ENCODE measurements at regions not wholly inside any gene's neighbourhood (a gene's known extent, or its start where the extent isn't known, plus 50 kb on each side); places are given as distances from the start of the nearest gene placed in this dataset.
"Not testable (repeated sequence)": the region's sequence is repeated elsewhere in the genome, so short reads cannot be mapped to it uniquely, and the experiment has no call there.

GRCh38 chr13:87185138-87185537 is 486.0 kb upstream of the SLITRK5 start:
- peaks cover 12% of the 10 kb centered on the region for H3K9me3 Mint-ChIP-seq
- not testable (repeated sequence) for DNase-seq (ENCODE audit: low spot score); H3K4me1 Mint-ChIP-seq (ENCODE audit: low read depth); H3K27ac Mint-ChIP-seq; H3K27me3 Mint-ChIP-seq (ENCODE audit: low read depth); H3K4me3 Mint-ChIP-seq; H3K36me3 Mint-ChIP-seq (ENCODE audit: low read depth)

DNA sequence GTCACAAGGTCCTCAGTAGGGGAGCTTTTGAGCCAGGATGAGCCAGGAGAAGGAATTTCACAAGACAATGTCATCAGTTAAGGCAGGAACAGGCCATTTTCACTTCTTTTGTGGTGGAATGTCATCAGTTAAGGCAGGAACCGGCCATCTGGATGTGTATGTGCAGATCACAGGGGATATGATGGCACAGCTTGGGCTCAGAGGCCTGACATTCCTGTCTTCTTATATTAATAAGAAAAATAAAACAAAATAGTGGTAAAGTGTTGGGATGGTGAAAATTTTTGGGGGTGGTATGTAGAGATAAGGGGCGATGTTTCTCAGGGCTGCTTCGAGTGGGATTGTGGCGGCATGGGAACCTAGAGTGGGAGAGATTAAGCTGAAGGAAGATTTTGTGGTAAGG is 484.5 kb upstream of the SLITRK5 start:
- H3K27ac Mint-ChIP-seq; DNase-seq (ENCODE audit: low spot score); H3K4me3 Mint-ChIP-seq; H3K4me1 Mint-ChIP-seq (ENCODE audit: low read depth); H3K36me3 Mint-ChIP-seq (ENCODE audit: low read depth); H3K27me3 Mint-ChIP-seq (ENCODE audit: low read depth): not testable (repeated sequence)
- peaks cover 27% of the 10 kb centered on the region for H3K9me3 Mint-ChIP-seq

DNA sequence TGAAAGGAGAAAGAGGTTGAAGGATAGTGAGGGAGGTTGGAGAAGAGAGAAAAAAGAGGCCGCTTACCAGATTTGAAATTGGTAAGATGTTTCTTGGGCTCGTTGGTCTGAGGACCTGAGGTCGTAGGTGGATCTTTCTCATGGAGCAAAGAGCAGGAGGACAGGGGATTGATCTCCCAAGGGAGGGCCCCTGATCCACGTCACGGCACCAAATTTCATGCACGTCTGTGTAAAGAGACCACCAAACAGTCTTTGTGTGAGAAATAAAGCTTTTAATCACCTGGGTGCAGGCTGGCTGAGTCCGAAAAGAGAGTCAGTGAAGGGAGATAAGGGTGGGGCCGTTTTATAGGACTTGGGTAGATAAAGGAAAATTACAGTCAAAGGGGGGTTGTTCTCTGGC is 479.7 kb upstream of the SLITRK5 start:
- not testable (repeated sequence) for H3K4me3 Mint-ChIP-seq; H3K36me3 Mint-ChIP-seq (ENCODE audit: low read depth); H3K27ac Mint-ChIP-seq; H3K27me3 Mint-ChIP-seq (ENCODE audit: low read depth); DNase-seq (ENCODE audit: low spot score); H3K4me1 Mint-ChIP-seq (ENCODE audit: low read depth)
- H3K9me3 Mint-ChIP-seq, result peaks cover 24% of the 10 kb centered on the region

DNA sequence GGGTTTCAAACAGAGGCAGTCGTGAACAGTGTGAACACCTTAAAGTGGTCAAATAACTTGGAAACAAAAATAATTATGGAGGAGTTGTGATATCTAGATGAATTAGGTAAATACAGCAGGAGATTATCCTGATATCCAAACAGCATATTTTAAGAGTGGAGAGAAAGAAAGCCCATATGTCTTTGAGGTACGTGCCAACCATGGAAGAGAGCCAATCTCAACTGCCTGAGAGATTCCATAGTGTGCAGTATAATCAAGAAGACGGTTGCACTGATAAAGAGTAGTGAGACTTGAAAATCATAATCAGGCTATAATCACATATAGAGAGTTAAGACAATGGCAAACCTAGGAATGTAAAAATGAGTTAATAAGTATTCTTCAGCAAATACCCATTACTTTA is 472.8 kb upstream of the SLITRK5 start:
- no peaks in the 10 kb centered on the region for H3K4me1 Mint-ChIP-seq (ENCODE audit: low read depth)
- no peaks in the 10 kb centered on the region for H3K36me3 Mint-ChIP-seq (ENCODE audit: low read depth)
- H3K27ac Mint-ChIP-seq, result no peak overlapping the region
- no peak for DNase-seq (ENCODE audit: low spot score)
- no peak overlapping the region for H3K4me3 Mint-ChIP-seq
- peaks cover 20% of the 10 kb centered on the region for H3K9me3 Mint-ChIP-seq
- H3K27me3 Mint-ChIP-seq (ENCODE audit: low read depth), result no peaks in the 10 kb centered on the region

DNA sequence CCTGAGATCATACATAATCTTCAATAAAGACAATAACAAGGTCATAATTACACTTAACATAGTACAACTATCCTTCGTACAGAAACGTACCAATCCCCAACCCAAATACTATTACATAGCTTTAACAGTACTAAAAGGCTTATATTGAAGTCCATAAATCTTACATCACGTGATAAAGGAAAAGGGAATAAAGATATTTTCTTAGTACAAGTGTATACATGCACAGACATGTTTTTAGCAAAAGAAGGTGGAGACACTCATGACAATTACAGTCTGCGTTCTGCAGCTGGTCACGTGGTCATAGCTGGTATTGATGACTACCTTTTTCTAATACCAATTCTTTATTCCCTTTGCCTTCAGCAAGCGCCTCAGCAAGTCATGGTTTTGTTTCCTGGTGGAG is 464.5 kb upstream of the SLITRK5 start:
- no peak for DNase-seq (ENCODE audit: low spot score)
- H3K4me3 Mint-ChIP-seq, result no peak overlapping the region
- peaks cover 19% of the 10 kb centered on the region for H3K9me3 Mint-ChIP-seq
- H3K4me1 Mint-ChIP-seq (ENCODE audit: low read depth), result no peaks in the 10 kb centered on the region
- H3K27ac Mint-ChIP-seq, result no peak overlapping the region
- H3K36me3 Mint-ChIP-seq (ENCODE audit: low read depth), result no peaks in the 10 kb centered on the region
- H3K27me3 Mint-ChIP-seq (ENCODE audit: low read depth), result no peaks in the 10 kb centered on the region

DNA sequence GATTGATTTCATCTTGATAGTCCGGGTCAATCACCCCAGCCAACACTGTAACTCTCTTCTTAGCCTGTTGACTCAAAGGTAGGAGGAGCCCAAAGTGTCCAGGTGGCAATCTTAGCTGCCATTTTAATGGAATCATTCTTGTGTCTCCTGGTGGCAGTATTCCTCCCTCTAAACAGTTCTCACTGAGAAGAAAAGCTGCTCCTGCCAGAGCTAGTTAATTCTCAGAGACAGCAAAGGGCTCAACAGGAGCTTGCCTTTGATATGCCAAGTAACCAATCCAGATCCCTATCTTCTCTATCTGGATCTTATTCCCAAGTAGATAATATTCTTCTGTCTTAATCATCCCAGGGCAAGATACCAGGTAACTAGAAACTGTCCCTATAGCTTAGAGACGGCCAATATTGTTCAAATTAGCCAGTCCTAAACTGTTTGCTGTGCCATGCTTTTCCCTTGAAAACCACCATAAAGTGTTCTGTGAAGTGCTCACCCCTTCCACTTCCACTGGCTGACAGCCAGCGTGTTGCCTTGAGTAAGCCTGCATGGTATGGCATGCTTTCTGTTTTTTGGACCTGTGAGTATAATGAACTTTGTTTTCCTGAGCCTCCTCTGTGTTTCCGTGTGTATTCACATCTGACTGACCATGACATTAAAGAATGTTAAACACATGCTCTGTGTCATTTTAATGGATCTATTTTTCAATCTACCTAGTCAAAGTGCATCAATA is 463.7 kb upstream of the SLITRK5 start:
- H3K36me3 Mint-ChIP-seq (ENCODE audit: low read depth), result no peaks in the 10 kb centered on the region
- H3K27ac Mint-ChIP-seq, result no peak overlapping the region
- no peak for DNase-seq (ENCODE audit: low spot score)
- no peak overlapping the region for H3K4me3 Mint-ChIP-seq
- no peaks in the 10 kb centered on the region for H3K27me3 Mint-ChIP-seq (ENCODE audit: low read depth)
- peaks cover 19% of the 10 kb centered on the region for H3K9me3 Mint-ChIP-seq
- H3K4me1 Mint-ChIP-seq (ENCODE audit: low read depth), result no peaks in the 10 kb centered on the region

GRCh38 chr13:87208636-87209035 is 462.5 kb upstream of the SLITRK5 start:
- Mint-ChIP-seq H3K4me3 (no peak overlapping the region), H3K9me3 (peaks cover 19% of the 10 kb centered on the region), H3K4me1 (ENCODE audit: low read depth) (no peaks in the 10 kb centered on the region), H3K27me3 (ENCODE audit: low read depth) (no peaks in the 10 kb centered on the region), H3K36me3 (ENCODE audit: low read depth) (no peaks in the 10 kb centered on the region), H3K27ac (no peak overlapping the region)
- DNase-seq (ENCODE audit: low spot score), result no peak

DNA sequence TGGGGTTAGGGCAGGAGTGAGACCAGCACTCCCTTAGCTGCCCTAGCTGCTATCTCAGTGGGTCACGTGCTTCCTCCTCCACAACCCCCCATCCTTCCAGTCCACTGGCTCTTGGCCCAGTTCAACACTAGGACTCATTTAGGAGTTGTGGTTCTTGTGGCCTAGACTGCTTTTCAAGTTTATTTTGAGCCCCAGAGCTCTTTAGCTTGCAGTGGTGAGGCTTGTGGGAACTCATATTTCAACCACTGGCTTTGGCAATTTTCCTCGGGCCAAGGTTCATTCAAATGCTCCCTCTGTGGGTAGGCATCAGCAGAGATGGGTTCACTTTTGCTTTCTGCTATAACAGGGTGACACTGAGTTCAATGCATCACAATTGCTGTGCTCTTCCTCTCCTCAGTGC is 436.2 kb upstream of the SLITRK5 start:
- DNase-seq (ENCODE audit: low spot score), result no peak
- no peak overlapping the region for H3K4me3 Mint-ChIP-seq
- peaks cover 37% of the 10 kb centered on the region for H3K9me3 Mint-ChIP-seq
- H3K27me3 Mint-ChIP-seq (ENCODE audit: low read depth), result no peaks in the 10 kb centered on the region
- no peaks in the 10 kb centered on the region for H3K4me1 Mint-ChIP-seq (ENCODE audit: low read depth)
- H3K27ac Mint-ChIP-seq, result no peak overlapping the region
- H3K36me3 Mint-ChIP-seq (ENCODE audit: low read depth), result no peaks in the 10 kb centered on the region

DNA sequence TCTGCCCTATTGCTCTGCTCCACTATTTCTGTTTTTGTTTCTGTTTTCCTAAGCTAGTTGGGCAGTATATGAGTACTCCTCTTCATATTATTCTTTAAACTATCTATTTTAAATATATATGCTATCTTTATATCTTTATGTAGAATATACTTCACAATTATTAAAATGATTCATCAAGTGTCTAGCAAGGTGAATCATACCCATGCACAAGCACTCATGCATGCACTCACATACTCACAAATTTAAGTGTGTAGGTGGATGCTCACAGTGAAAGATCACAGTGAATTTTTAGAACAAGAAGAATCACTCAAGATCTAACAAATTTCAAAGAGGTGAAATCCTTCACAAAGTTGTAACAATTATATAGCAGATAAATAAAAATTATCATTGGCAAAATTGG is 435.6 kb upstream of the SLITRK5 start:
- Mint-ChIP-seq H3K4me3 (no peak overlapping the region), H3K27ac (no peak overlapping the region), H3K36me3 (ENCODE audit: low read depth) (no peaks in the 10 kb centered on the region), H3K4me1 (ENCODE audit: low read depth) (no peaks in the 10 kb centered on the region), H3K9me3 (peaks cover 32% of the 10 kb centered on the region), H3K27me3 (ENCODE audit: low read depth) (no peaks in the 10 kb centered on the region)
- DNase-seq (ENCODE audit: low spot score), result no peak

- Mint-ChIP-seq H3K9me3 (peaks cover 9% of the 10 kb centered on the region), H3K4me1 (ENCODE audit: low read depth) (no peaks in the 10 kb centered on the region), H3K36me3 (ENCODE audit: low read depth) (no peaks in the 10 kb centered on the region), H3K27ac (no peak overlapping the region), H3K4me3 (no peak overlapping the region), H3K27me3 (ENCODE audit: low read depth) (no peaks in the 10 kb centered on the region)
- no peak for DNase-seq (ENCODE audit: low spot score)
Observed at GRCh38 chr13:87244256-87244890, 426.8 kb upstream of the SLITRK5 start.

- not testable (repeated sequence) for DNase-seq (ENCODE audit: low spot score); H3K36me3 Mint-ChIP-seq (ENCODE audit: low read depth); H3K27ac Mint-ChIP-seq; H3K9me3 Mint-ChIP-seq; H3K4me1 Mint-ChIP-seq (ENCODE audit: low read depth); H3K4me3 Mint-ChIP-seq; H3K27me3 Mint-ChIP-seq (ENCODE audit: low read depth)
Observed at GRCh38 chr13:87249847-87250246, 421.3 kb upstream of the SLITRK5 start.

GRCh38 chr13:87255394-87255793 is 415.8 kb upstream of the SLITRK5 start:
- H3K27ac Mint-ChIP-seq, result no peak overlapping the region
- no peaks in the 10 kb centered on the region for H3K27me3 Mint-ChIP-seq (ENCODE audit: low read depth)
- peaks cover 15% of the 10 kb centered on the region for H3K9me3 Mint-ChIP-seq
- H3K4me3 Mint-ChIP-seq, result no peak overlapping the region
- H3K4me1 Mint-ChIP-seq (ENCODE audit: low read depth), result no peaks in the 10 kb centered on the region
- no peak for DNase-seq (ENCODE audit: low spot score)
- H3K36me3 Mint-ChIP-seq (ENCODE audit: low read depth), result no peaks in the 10 kb centered on the region

DNA sequence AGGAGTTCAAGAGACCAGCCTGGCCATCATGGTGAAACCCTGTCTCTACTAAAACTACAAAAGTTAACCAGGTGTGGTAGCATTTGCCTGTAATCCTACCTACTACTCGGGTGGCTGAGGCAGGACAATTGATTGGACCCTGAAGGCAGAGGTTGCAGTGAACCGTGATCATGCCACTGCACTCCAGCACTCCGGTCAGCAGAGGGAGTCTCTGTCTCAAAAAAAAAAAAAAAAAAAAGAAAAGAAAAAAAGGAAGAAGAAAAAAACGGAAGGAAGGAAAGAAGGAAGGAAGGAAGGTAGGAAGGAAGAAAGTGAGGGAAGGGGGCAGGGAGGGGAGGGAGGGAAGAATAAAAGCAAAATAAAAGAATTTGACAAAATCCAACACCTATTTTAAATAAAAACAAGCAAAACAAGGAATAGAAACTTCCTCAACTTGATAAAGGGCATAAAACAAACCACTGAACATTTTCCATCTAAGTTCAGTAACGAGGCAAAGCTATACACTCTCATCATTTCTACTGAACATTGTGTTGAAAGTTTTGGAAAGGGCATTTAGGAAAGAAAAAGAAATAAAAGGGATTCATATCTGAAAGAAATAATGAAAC is 411.6 kb upstream of the SLITRK5 start:
- Mint-ChIP-seq H3K27ac (no peak overlapping the region), H3K9me3 (peaks cover 15% of the 10 kb centered on the region), H3K27me3 (ENCODE audit: low read depth) (no peaks in the 10 kb centered on the region), H3K4me1 (ENCODE audit: low read depth) (no peaks in the 10 kb centered on the region), H3K4me3 (no peak overlapping the region), H3K36me3 (ENCODE audit: low read depth) (no peaks in the 10 kb centered on the region)
- no peak for DNase-seq (ENCODE audit: low spot score)

DNA sequence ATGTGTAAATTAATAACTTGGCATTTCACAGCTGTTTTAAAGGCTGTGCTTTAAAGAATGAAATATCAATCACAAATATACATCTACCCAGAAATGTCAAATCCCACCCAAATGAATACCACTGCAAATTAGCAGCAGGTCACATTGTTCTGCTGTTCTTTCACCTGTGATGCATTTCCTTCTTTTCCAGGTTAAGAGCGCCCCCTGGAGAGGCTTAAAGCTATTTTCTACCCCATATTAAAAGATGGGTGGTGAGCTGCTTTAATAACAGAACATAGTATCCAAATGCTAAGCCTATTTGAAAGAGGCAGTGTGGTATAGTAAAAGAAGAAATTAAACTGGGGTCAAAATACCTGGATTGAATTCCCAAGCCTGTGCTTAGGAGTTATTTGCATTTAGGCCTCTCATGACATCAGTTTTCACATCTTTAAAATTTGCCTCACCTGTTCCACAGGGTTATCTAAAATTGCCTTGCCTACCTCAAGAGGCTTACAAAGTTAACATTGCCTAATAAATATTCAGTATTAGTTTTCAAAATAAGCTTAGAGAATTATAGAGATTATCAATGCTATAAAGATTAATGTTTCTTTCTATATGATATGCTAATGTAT is 396.9 kb upstream of the SLITRK5 start:
- Mint-ChIP-seq H3K4me3 (no peak overlapping the region), H3K27me3 (ENCODE audit: low read depth) (no peaks in the 10 kb centered on the region), H3K27ac (no peak overlapping the region), H3K9me3 (no peaks in the 10 kb centered on the region), H3K4me1 (ENCODE audit: low read depth) (no peaks in the 10 kb centered on the region), H3K36me3 (ENCODE audit: low read depth) (no peaks in the 10 kb centered on the region)
- no peak for DNase-seq (ENCODE audit: low spot score)

Measured in T-helper 2 cell treated with Interferon-gamma antibody and Interleukin-4, amounts not matched to agents 5 μg/mL and 100 μg/mL, for 36 hours (primary cell).